K562 (cell line): ENCODE measurements at regions not wholly inside any gene's neighbourhood (a gene's known extent, or its start where the extent isn't known, plus 50 kb on each side); places are given as distances from the start of the nearest gene placed in this dataset.

Source experiments
- ATAC-seq: fragments of 200-7000 bp; cut with Tn5 transposase; 3 replicates; pipeline ENCODE4 v1.9.1; 2020; ENCODE audit warnings: moderate library complexity
- BruUV-seq: library from RNA; stranded (reverse); fragments of 400-500 nt; replicated peaks from 2 replicates; lab custom pipeline; 2021; lab: Mats Ljungman, UMichigan
- CTCF ChIA-PET: fragments of 300-600 bp; formaldehyde crosslinking; extraction: SDS; loops from one replicate; lab custom pipeline; 2021; ENCODE audit warnings: low intra/inter-chr PET ratio; lab: Yijun Ruan, JAX
- POLR2A ChIA-PET: fragments of 300-600, 350-650 bp; sonication (Branson Sonifier 250); formaldehyde crosslinking; extraction: SDS; loops from one replicate; lab custom pipeline; 2021; ENCODE audit warnings: antibody characterized with exemption, inconsistent platforms; lab: Yijun Ruan, JAX
- DNase-seq, 4 experiments: peaks; one replicate each; pipeline versions ENCODE4 v3.0.0 to v3.0.0-alpha.2; 2011 to 2018; ENCODE audit warnings: low spot score in 3 of 4, mixed read lengths in 3 of 4; ENCODE audit errors: extremely low read depth in 1 of 4
- FAIRE-seq: peaks from 2 replicates; lab custom pipeline; 2011; peaks lifted over from hg19 to GRCh38; lab: Jason Lieb, UNC
- H2AFZ ChIP-seq: 2 replicates; pipeline ENCODE4 v1.6.0; 2011; ENCODE audit warnings: low read depth, low read length, control low read depth, inconsistent platforms
- H3K27ac ChIP-seq: fragments of 200-600 bp; 3 replicates; pipeline ENCODE4 v1.8.0; 2011; ENCODE audit warnings: low read depth, mild to moderate bottlenecking, control low read depth, inconsistent platforms, low read length, moderate library complexity, mixed read lengths; ENCODE audit errors: extremely low read depth
- H3K27me3 ChIP-seq, 2 experiments: fragments of 300-600 bp in 1 of 2; 2 replicates in 1 of 2; 3 replicates in 1 of 2; pipeline versions ENCODE4 v1.6.0 to v1.8.0; 2011; ENCODE audit warnings: inconsistent platforms in 2 of 2, low read length in 2 of 2, mild to moderate bottlenecking in 1 of 2, mixed read lengths in 1 of 2, moderate library complexity in 1 of 2; ENCODE audit not compliant: control insufficient read depth in 2 of 2, insufficient read depth in 2 of 2
- H3K36me3 ChIP-seq: fragments of 300-600 bp; 3 replicates; pipeline ENCODE4 v1.8.0; 2011; ENCODE audit warnings: mild to moderate bottlenecking, low read length, inconsistent platforms; ENCODE audit not compliant: control insufficient read depth, insufficient read depth
- H3K4me1 ChIP-seq, 2 experiments: fragments of 200-600 bp in 1 of 2; replicated peaks in 1 of 2; 2 replicates in 1 of 2; 3 replicates in 1 of 2; pipeline versions ENCODE4 v1.5.1 to v1.8.0; 2011; ENCODE audit warnings: inconsistent platforms in 2 of 2, low read length in 2 of 2, mild to moderate bottlenecking in 1 of 2, mixed read lengths in 1 of 2, moderate library complexity in 1 of 2; ENCODE audit not compliant: control insufficient read depth in 2 of 2, insufficient read depth in 2 of 2
- H3K4me2 ChIP-seq: 2 replicates; pipeline ENCODE4 v1.6.1; 2011; ENCODE audit warnings: low read length, control low read depth, inconsistent platforms, mixed read lengths; ENCODE audit not compliant: insufficient read depth
- H3K4me3 ChIP-seq: fragments of 200-600 bp; sonication (generic), shearing (Covaris generic); 2 replicates; pipeline ENCODE4 v1.5.1; 2016; ENCODE audit warnings: control low read depth, inconsistent platforms
- H3K79me2 ChIP-seq: fragments of 200-600 bp; 3 replicates; pipeline ENCODE4 v1.8.0; 2011; ENCODE audit warnings: low read length, inconsistent platforms; ENCODE audit not compliant: control insufficient read depth, insufficient read depth
- H3K9ac ChIP-seq, 2 experiments: 2 replicates each; pipeline versions ENCODE4 v1.6.0 to v1.6.1; 2011; ENCODE audit warnings: low read depth in 2 of 2, low read length in 2 of 2, control low read depth in 1 of 2, inconsistent platforms in 1 of 2, mild to moderate bottlenecking in 1 of 2, mixed read lengths in 1 of 2; ENCODE audit not compliant: insufficient read depth in 1 of 2
- H3K9me1 ChIP-seq: one replicate; pipeline ENCODE4 v1.6.0; 2011; ENCODE audit warnings: inconsistent platforms, mild to moderate bottlenecking, low read length, moderate library complexity; ENCODE audit not compliant: control insufficient read depth, insufficient read depth
- H3K9me3 ChIP-seq: replicated peaks from 2 replicates; pipeline ENCODE4 v1.5.1; 2011; ENCODE audit warnings: low read depth, low read length, inconsistent platforms; ENCODE audit not compliant: control insufficient read depth, insufficient read depth
- H4K20me1 ChIP-seq: replicated peaks from 2 replicates; pipeline ENCODE4 v1.6.1; 2011; ENCODE audit warnings: low read length, inconsistent platforms, mixed read lengths; ENCODE audit not compliant: control insufficient read depth, insufficient read depth
- E2F6 ChIP-seq, 2 experiments: IDR thresholded peaks; 2 replicates each; pipeline ENCODE4 v1.6.1; 2011; ENCODE audit warnings: borderline replicate concordance in 1 of 2, control low read depth in 1 of 2, low read depth in 1 of 2, low read length in 1 of 2, mild to moderate bottlenecking in 1 of 2, mixed read lengths in 1 of 2, moderate library complexity in 1 of 2; ENCODE audit not compliant: insufficient read depth in 1 of 2, insufficient read length in 1 of 2, poor library complexity in 1 of 2, severe bottlenecking in 1 of 2; ENCODE audit errors: extremely low read depth in 1 of 2
- NCOA6 ChIP-seq: fragments of 450-650 bp; IDR thresholded peaks from 2 replicates; pipeline ENCODE4 v1.6.1; 2017; ENCODE audit warnings: mild to moderate bottlenecking
- POLR2G ChIP-seq: fragments of 200-400 bp; formaldehyde crosslinking; IDR thresholded peaks from 2 replicates; pipeline ENCODE4 v1.6.1; 2017; ENCODE audit warnings: low read depth, mild to moderate bottlenecking, antibody characterized with exemption, low read length, moderate library complexity
- SRSF7 ChIP-seq: fragments of 200-400 bp; formaldehyde crosslinking; optimal IDR thresholded peaks from 2 replicates; pipeline ENCODE3; 2017; ENCODE audit warnings: mild to moderate bottlenecking, low read depth, low read length
- ZNF146 ChIP-seq: IDR thresholded peaks from one replicate; pipeline ENCODE4 v1.6.1; 2018; ENCODE audit warnings: missing compliant biosample characterization; ENCODE audit not compliant: unreplicated experiment
- WGBS: fragments of 100-300 bp; shearing (Covaris generic); methylation state at CpG from one replicate; pipeline ENCODE4 v1.1.6; 2016; ENCODE audit warnings: low coverage, mixed read lengths; ENCODE audit not compliant: insufficient coverage; ENCODE audit errors: missing lambda C conversion rate; 5-methylcytosine and 5-hydroxymethylcytosine counted together
- in situ Hi-C: fragments of 300-500 bp; cut with MboI; formaldehyde crosslinking; loops from 4 replicates; pipeline ENCODE4 v1.15.0; 2018; ENCODE audit warnings: inconsistent platforms, mixed read lengths
- intact Hi-C: fragments of 100-400 bp; cut with micrococcal nuclease; formaldehyde crosslinking; loops from 2 replicates; pipeline ENCODE4 v1.14.2; 2022
- TF ChIP-seq, protein P1 (sequence below): fragments of 450-650 bp; IDR thresholded peaks from 2 replicates; pipeline ENCODE4 v1.6.1; 2016; ENCODE audit warnings: missing biosample characterization, missing genetic modification characterization

GRCh38 chr20:62539198-62540045 lies 63.6 kb upstream of the GATA5 start:
- no peak overlapping the region for H2AFZ ChIP-seq
- no peak for FAIRE-seq
- 19% methylated on average over 19 of the region's 25 CpGs for WGBS
- peaks cover 10 to 71% of the 10 kb centered on the region in 2 experiments; a peak in 4 of 5 replicates for H3K4me1 ChIP-seq
- no peak overlapping the region for H3K4me2 ChIP-seq
- H3K9me1 ChIP-seq: peaks cover 2% of the 10 kb centered on the region
- H3K9me3 ChIP-seq: no peaks in the 10 kb centered on the region; the same call in 1 of the 2 replicates
- H3K27me3 ChIP-seq: peaks cover 5 to 32% of the 10 kb centered on the region in 2 experiments; a peak in 4 of 5 replicates
- H3K27ac ChIP-seq: no peak overlapping the region
- no TSS peak for BruUV-seq
- no peak overlapping the region for H3K4me3 ChIP-seq
- no peak for ATAC-seq
- TF ChIP-seq SRSF7 (no peak), NCOA6 (no peak), E2F6 (IDR thresholded peaks at IDR 0.05; ENCODE audit: borderline replicate concordance in 1 of 2, extremely low read depth in 1 of 2, insufficient read depth in 1 of 2, insufficient read length in 1 of 2, low read depth in 1 of 2, low read length in 1 of 2, poor library complexity in 1 of 2, severe bottlenecking in 1 of 2) (peak in 1 of 2 experiments; percentile 3), ZNF146 (CRISPR knock-in tag) (no peak), POLR2G (peak; percentile 11; the same call in 1 of the 2 replicates)
- TF ChIP-seq, protein P1, sequence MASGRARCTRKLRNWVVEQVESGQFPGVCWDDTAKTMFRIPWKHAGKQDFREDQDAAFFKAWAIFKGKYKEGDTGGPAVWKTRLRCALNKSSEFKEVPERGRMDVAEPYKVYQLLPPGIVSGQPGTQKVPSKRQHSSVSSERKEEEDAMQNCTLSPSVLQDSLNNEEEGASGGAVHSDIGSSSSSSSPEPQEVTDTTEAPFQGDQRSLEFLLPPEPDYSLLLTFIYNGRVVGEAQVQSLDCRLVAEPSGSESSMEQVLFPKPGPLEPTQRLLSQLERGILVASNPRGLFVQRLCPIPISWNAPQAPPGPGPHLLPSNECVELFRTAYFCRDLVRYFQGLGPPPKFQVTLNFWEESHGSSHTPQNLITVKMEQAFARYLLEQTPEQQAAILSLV (tag): no peak
- no peaks in the 10 kb centered on the region for H4K20me1 ChIP-seq
- in situ Hi-C loops (no loop called here), intact Hi-C loops (no loop called here)
- no peaks in the 10 kb centered on the region for H3K79me2 ChIP-seq
- H3K36me3 ChIP-seq: no peaks in the 10 kb centered on the region
- ChIA-PET CTCF (no interaction called here), POLR2A (interaction anchor here (0.6 to 1.4 kb wide), 5 partner anchors 10 to 265 kb away, joined by 3 to 5 read pairs (median 4); no protein-coding TSS in a partner anchor)
- H3K9ac ChIP-seq: no peak overlapping the region
- DNase-seq: no peak
